ENCODE measurements at regions not wholly inside any gene's neighbourhood (a gene's known extent, or its start where the extent isn't known, plus 50 kb on each side); places are given as distances from the start of the nearest gene placed in this dataset.
"Not testable (repeated sequence)": the region's sequence is repeated elsewhere in the genome, so short reads cannot be mapped to it uniquely, and the experiment has no call there.

DNA sequence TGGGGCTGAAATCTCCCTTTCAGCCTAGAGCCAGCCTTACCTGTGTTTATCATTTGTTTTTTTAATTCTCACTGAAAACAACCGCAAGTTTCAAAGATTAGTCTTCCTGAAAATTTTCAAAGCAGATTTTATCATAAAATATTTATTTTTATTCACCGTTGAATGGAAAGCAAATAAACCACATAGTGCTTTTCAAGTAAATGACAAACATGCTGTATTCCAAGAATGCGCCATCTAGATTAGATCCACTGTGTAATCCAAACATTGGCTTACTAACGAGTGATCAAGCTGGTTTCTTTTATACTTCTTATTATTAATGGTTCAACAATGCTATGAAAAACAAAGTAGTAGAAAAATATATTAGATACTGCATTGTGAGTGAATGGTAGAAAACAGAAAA is 1176.2 kb upstream of the IGFBP7 start:
- Mint-ChIP-seq H3K9me3 (ENCODE audit: unreplicated experiment) (no peaks in the 10 kb centered on the region), H3K4me1 (ENCODE audit: low read depth, unreplicated experiment) (no peaks in the 10 kb centered on the region), H3K27me3 (ENCODE audit: unreplicated experiment) (no peaks in the 10 kb centered on the region), H3K36me3 (ENCODE audit: unreplicated experiment) (no peaks in the 10 kb centered on the region), H3K4me3 (ENCODE audit: unreplicated experiment) (no peak overlapping the region), H3K27ac (ENCODE audit: unreplicated experiment) (no peak overlapping the region)
- DNase-seq: no peak
- no peak for TF ChIP-seq CTCF (IDR thresholded peaks at IDR 0.05; ENCODE audit: partially characterized antibody, unreplicated experiment)

GRCh38 chr4:58280928-58281327 is 1170.7 kb upstream of the IGFBP7 start:
- H3K9me3 Mint-ChIP-seq (ENCODE audit: unreplicated experiment); H3K27me3 Mint-ChIP-seq (ENCODE audit: unreplicated experiment); H3K4me3 Mint-ChIP-seq (ENCODE audit: unreplicated experiment); DNase-seq; H3K4me1 Mint-ChIP-seq (ENCODE audit: low read depth, unreplicated experiment); H3K36me3 Mint-ChIP-seq (ENCODE audit: unreplicated experiment); H3K27ac Mint-ChIP-seq (ENCODE audit: unreplicated experiment): not testable (repeated sequence)

GRCh38 chr4:58275856-58276255 is 1165.7 kb upstream of the IGFBP7 start:
- Mint-ChIP-seq H3K27ac (ENCODE audit: unreplicated experiment) (no peak overlapping the region), H3K9me3 (ENCODE audit: unreplicated experiment) (peaks cover 2% of the 10 kb centered on the region), H3K36me3 (ENCODE audit: unreplicated experiment) (no peaks in the 10 kb centered on the region)

GRCh38 chr4:58274553-58274952 is 1164.4 kb upstream of the IGFBP7 start:
- Mint-ChIP-seq H3K36me3 (ENCODE audit: unreplicated experiment) (no peaks in the 10 kb centered on the region), H3K9me3 (ENCODE audit: unreplicated experiment) (peaks cover 3% of the 10 kb centered on the region), H3K27ac (ENCODE audit: unreplicated experiment) (no peak overlapping the region), H3K4me1 (ENCODE audit: low read depth, unreplicated experiment) (no peaks in the 10 kb centered on the region), H3K4me3 (ENCODE audit: unreplicated experiment) (no peak overlapping the region), H3K27me3 (ENCODE audit: unreplicated experiment) (no peaks in the 10 kb centered on the region)
- TF ChIP-seq CTCF (IDR thresholded peaks at IDR 0.05; ENCODE audit: partially characterized antibody, unreplicated experiment): no peak
- no peak for DNase-seq

More at GRCh38 chr4:58275856-58276255, 1165.7 kb upstream of the IGFBP7 start:
- TF ChIP-seq CTCF (IDR thresholded peaks at IDR 0.05; ENCODE audit: partially characterized antibody, unreplicated experiment): no peak
- Mint-ChIP-seq H3K27me3 (ENCODE audit: unreplicated experiment) (no peaks in the 10 kb centered on the region), H3K4me3 (ENCODE audit: unreplicated experiment) (no peak overlapping the region), H3K4me1 (ENCODE audit: low read depth, unreplicated experiment) (no peaks in the 10 kb centered on the region)
- no peak for DNase-seq

DNA sequence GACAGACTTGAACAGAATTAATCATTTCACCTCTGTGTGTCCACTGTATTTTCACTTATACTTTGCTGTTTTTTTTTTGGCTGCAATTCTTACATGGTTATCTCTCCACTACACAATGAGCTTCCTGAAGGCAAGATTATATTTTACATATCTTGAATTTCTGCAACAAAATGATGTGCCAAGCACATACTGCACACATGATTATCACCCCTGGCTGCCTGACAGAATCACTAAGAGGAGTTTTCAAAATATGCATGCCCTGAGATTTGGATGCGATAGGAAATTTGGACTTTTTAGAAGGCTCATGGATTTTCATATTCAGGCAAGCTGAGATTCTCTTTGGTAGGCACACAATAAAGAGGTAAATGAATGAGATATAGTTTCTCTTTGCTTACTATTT is 1162.1 kb upstream of the IGFBP7 start:
- Mint-ChIP-seq H3K36me3 (ENCODE audit: unreplicated experiment) (no peaks in the 10 kb centered on the region), H3K9me3 (ENCODE audit: unreplicated experiment) (peaks cover 5% of the 10 kb centered on the region), H3K27ac (ENCODE audit: unreplicated experiment) (no peak overlapping the region), H3K4me1 (ENCODE audit: low read depth, unreplicated experiment) (no peaks in the 10 kb centered on the region), H3K27me3 (ENCODE audit: unreplicated experiment) (no peaks in the 10 kb centered on the region), H3K4me3 (ENCODE audit: unreplicated experiment) (no peak overlapping the region)
- no peak for DNase-seq
- TF ChIP-seq CTCF (IDR thresholded peaks at IDR 0.05; ENCODE audit: partially characterized antibody, unreplicated experiment): no peak

GRCh38 chr4:58265734-58266133 is 1155.5 kb upstream of the IGFBP7 start:
- Mint-ChIP-seq H3K4me3 (ENCODE audit: unreplicated experiment) (no peak overlapping the region), H3K4me1 (ENCODE audit: low read depth, unreplicated experiment) (no peaks in the 10 kb centered on the region), H3K27me3 (ENCODE audit: unreplicated experiment) (no peaks in the 10 kb centered on the region), H3K9me3 (ENCODE audit: unreplicated experiment) (peaks cover 3% of the 10 kb centered on the region), H3K27ac (ENCODE audit: unreplicated experiment) (no peak overlapping the region), H3K36me3 (ENCODE audit: unreplicated experiment) (no peaks in the 10 kb centered on the region)
- DNase-seq: no peak
- no peak for TF ChIP-seq CTCF (IDR thresholded peaks at IDR 0.05; ENCODE audit: partially characterized antibody, unreplicated experiment)
